SK-N-SH (cell line): ENCODE measurements at regions not wholly inside any gene's neighbourhood (a gene's known extent, or its start where the extent isn't known, plus 50 kb on each side); places are given as distances from the start of the nearest gene placed in this dataset.

ENCODE experiments used
- CTCF ChIA-PET: fragments of 300-600, 350-600 bp; formaldehyde crosslinking; extraction: SDS; loops from one replicate; lab custom pipeline; 2021; lab: Yijun Ruan, JAX
- POLR2A ChIA-PET: fragments of 350-600 bp; sonication (Branson Sonifier 250); formaldehyde crosslinking; extraction: SDS; loops from one replicate; lab custom pipeline; 2020; ENCODE audit warnings: antibody characterized with exemption, inconsistent platforms; lab: Yijun Ruan, JAX
- DNase-seq: peaks from one replicate; pipeline ENCODE4 v3.0.0; 2012
- H2AFZ ChIP-seq: fragments of 200-600 bp; sonication (generic); 2 replicates; pipeline ENCODE4 v1.8.1; 2016; ENCODE audit warnings: antibody characterized with exemption, mild to moderate bottlenecking, low read depth
- H3F3A ChIP-seq: fragments of 200-600 bp; sonication (generic); replicated peaks from 2 replicates; pipeline ENCODE3; 2016; ENCODE audit warnings: antibody characterized with exemption, mild to moderate bottlenecking; ENCODE audit not compliant: insufficient read depth
- H3K27ac ChIP-seq, 2 experiments: fragments of 200-500 bp in 1 of 2; fragments of 200-600 bp in 1 of 2; sonication (Bioruptor generic) in 1 of 2; sonication (generic), shearing (Covaris generic) in 1 of 2; 2 replicates each; pipeline versions ENCODE4 v1.5.1 to v1.6.1; 2014 to 2016; ENCODE audit warnings: low read depth in 2 of 2, inconsistent platforms in 1 of 2, low read length in 1 of 2, mild to moderate bottlenecking in 1 of 2, mixed read lengths in 1 of 2
- H3K27me3 ChIP-seq: fragments of 200-600 bp; sonication (generic), shearing (Covaris generic); 2 replicates; pipeline ENCODE4 v1.6.1; 2016; ENCODE audit warnings: mixed run types; ENCODE audit not compliant: insufficient read depth
- H3K36me3 ChIP-seq, 2 experiments: fragments of 200-500 bp in 1 of 2; fragments of 200-600 bp in 1 of 2; sonication (Bioruptor generic) in 1 of 2; sonication (generic) in 1 of 2; replicated peaks in 1 of 2; 2 replicates each; pipeline versions ENCODE3 to v1.5.1; 2014 to 2016; ENCODE audit warnings: low read length in 1 of 2, mild to moderate bottlenecking in 1 of 2; ENCODE audit not compliant: insufficient read depth in 2 of 2, control insufficient read depth in 1 of 2
- H3K4me1 ChIP-seq, 2 experiments: fragments of 200-500 bp in 1 of 2; fragments of 200-600 bp in 1 of 2; sonication (Bioruptor generic) in 1 of 2; sonication (generic), shearing (Covaris generic) in 1 of 2; 2 replicates each; pipeline versions ENCODE4 v1.5.1 to v1.6.1; 2014 to 2016; ENCODE audit warnings: low read depth in 1 of 2, low read length in 1 of 2, mixed run types in 1 of 2; ENCODE audit not compliant: insufficient read depth in 2 of 2, control insufficient read depth in 1 of 2
- H3K4me2 ChIP-seq: fragments of 200-600 bp; sonication (generic), shearing (Covaris generic); 2 replicates; pipeline ENCODE4 v1.6.1; 2017; ENCODE audit warnings: mixed run types
- H3K4me3 ChIP-seq, 2 experiments: fragments of 200-500 bp in 1 of 2; fragments of 200-600 bp in 1 of 2; sonication (Bioruptor generic) in 1 of 2; sonication (generic), shearing (Covaris generic) in 1 of 2; 2 replicates each; pipeline versions ENCODE4 v1.5.1 to v1.8.1; 2014 to 2016; ENCODE audit warnings: low read depth in 2 of 2, inconsistent platforms in 1 of 2, low read length in 1 of 2, mild to moderate bottlenecking in 1 of 2, mixed read lengths in 1 of 2, moderate library complexity in 1 of 2
- H3K79me2 ChIP-seq: fragments of 200-600 bp; sonication (generic); 2 replicates; pipeline ENCODE4 v1.8.1; 2017; ENCODE audit warnings: mild to moderate bottlenecking; ENCODE audit not compliant: insufficient read depth
- H3K9ac ChIP-seq: fragments of 200-600 bp; sonication (generic); 2 replicates; pipeline ENCODE4 v1.6.1; 2017; ENCODE audit warnings: mixed run types
- H3K9me2 ChIP-seq: fragments of 200-600 bp; sonication (generic); 2 replicates; pipeline ENCODE4 v1.6.1; 2017; ENCODE audit warnings: mixed run types
- H3K9me3 ChIP-seq: fragments of 200-600 bp; sonication (generic); 2 replicates; pipeline ENCODE4 v1.6.1; 2017; ENCODE audit warnings: mixed run types, mild to moderate bottlenecking, moderate library complexity
- H4K20me1 ChIP-seq: fragments of 200-600 bp; sonication (generic); 2 replicates; pipeline ENCODE4 v1.6.1; 2017; ENCODE audit warnings: mild to moderate bottlenecking, mixed run types; ENCODE audit not compliant: insufficient read depth
- CHD2 ChIP-seq: fragments of 150-350 bp; IDR thresholded peaks from 2 replicates; pipeline ENCODE4 v1.6.1; 2018; ENCODE audit warnings: low read length; ENCODE audit not compliant: partially characterized antibody
- EP300 ChIP-seq, 2 experiments: IDR thresholded peaks; 2 replicates each; pipeline versions ENCODE4 v1.4.0 to v1.6.1; 2012; ENCODE audit warnings: borderline replicate concordance in 1 of 2, low read depth in 1 of 2, low read length in 1 of 2
- FOXJ3 ChIP-seq: sonication (generic); formaldehyde crosslinking; IDR thresholded peaks from 2 replicates; pipeline ENCODE4 v1.5.1; 2020; ENCODE audit warnings: mild to moderate bottlenecking, missing genetic modification reagents
- GABPA ChIP-seq: IDR thresholded peaks from 2 replicates; pipeline ENCODE4 v1.4.0; 2012; ENCODE audit warnings: low read depth, mild to moderate bottlenecking
- GATA2 ChIP-seq: sonication (generic); formaldehyde crosslinking; IDR thresholded peaks from 2 replicates; pipeline ENCODE4 v1.5.0; 2020; ENCODE audit warnings: mild to moderate bottlenecking, missing genetic modification reagents
- JUND ChIP-seq: IDR thresholded peaks from 2 replicates; pipeline ENCODE4 v1.4.0; 2012
- MXI1 ChIP-seq: IDR thresholded peaks from 2 replicates; pipeline ENCODE4 v1.6.1; 2012; ENCODE audit warnings: mild to moderate bottlenecking, low read depth, low read length, improper control_type of control experiment
- NFIC ChIP-seq: IDR thresholded peaks from 2 replicates; pipeline ENCODE4 v1.4.0; 2012; ENCODE audit warnings: borderline replicate concordance
- RAD21 ChIP-seq: IDR thresholded peaks from 2 replicates; pipeline ENCODE4 v1.6.1; 2012; ENCODE audit warnings: mild to moderate bottlenecking, low read length
- TCF12 ChIP-seq: IDR thresholded peaks from 2 replicates; pipeline ENCODE4 v1.4.0; 2012
- WGBS: methylation state at CpG from one replicate; pipeline ENCODE4 v1.1.6; 2017; ENCODE audit warnings: low lambda C conversion rate; 5-methylcytosine and 5-hydroxymethylcytosine counted together
- TF ChIP-seq, protein P1 (sequence below): fragments of 150-350 bp; IDR thresholded peaks from 2 replicates; pipeline ENCODE4 v1.6.1; 2016; ENCODE audit warnings: mild to moderate bottlenecking, low read depth, low read length
- TF ChIP-seq, protein P2 (sequence below): IDR thresholded peaks from 2 replicates; pipeline ENCODE4; 2012
- TF ChIP-seq, protein P3 (sequence below): IDR thresholded peaks from 2 replicates; pipeline ENCODE4 v1.4.0; 2012; ENCODE audit warnings: low read depth
- TF ChIP-seq, protein P4 (sequence below): fragments of 200-600 bp; sonication (generic); IDR thresholded peaks from 2 replicates; pipeline ENCODE4 v1.6.1; 2017; ENCODE audit warnings: antibody characterized with exemption, mild to moderate bottlenecking, moderate library complexity
- TF ChIP-seq, protein P5 (sequence below): fragments of 150-350 bp; IDR thresholded peaks from 2 replicates; pipeline ENCODE4 v1.6.1; 2017; ENCODE audit warnings: antibody characterized with exemption, low read length, low read depth, borderline replicate concordance
- TF ChIP-seq, protein P6 (sequence below): IDR thresholded peaks from 2 replicates; pipeline ENCODE4 v1.4.0; 2012; ENCODE audit warnings: low read depth, borderline replicate concordance
- TF ChIP-seq, protein P7 (sequence below): IDR thresholded peaks from 2 replicates; pipeline ENCODE4 v1.6.1; 2012; ENCODE audit warnings: mild to moderate bottlenecking, low read depth, low read length, moderate library complexity

DNA sequence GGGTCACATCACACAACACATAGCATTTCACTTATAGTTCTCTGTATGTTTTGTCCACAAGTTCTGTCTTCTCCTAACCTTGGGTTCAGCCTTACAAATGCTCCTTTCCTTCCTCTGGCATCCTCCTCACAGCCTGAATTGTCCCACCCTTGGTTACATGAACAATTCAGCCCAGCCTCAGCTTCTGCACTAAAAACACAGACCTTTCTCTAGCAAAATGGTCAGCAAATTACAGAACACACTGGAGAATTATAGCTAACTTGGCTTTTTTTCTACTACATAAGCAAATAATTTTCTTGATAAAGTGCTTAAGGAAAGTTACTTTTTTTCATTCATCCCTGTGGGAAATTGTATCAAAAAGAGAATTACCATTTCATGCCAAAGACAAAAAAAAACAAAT lies 94.8 kb upstream of the COL5A2 start (continued):
- no peak for TF ChIP-seq GATA2 (CRISPR knock-in tag)
- TF ChIP-seq, protein P1, sequence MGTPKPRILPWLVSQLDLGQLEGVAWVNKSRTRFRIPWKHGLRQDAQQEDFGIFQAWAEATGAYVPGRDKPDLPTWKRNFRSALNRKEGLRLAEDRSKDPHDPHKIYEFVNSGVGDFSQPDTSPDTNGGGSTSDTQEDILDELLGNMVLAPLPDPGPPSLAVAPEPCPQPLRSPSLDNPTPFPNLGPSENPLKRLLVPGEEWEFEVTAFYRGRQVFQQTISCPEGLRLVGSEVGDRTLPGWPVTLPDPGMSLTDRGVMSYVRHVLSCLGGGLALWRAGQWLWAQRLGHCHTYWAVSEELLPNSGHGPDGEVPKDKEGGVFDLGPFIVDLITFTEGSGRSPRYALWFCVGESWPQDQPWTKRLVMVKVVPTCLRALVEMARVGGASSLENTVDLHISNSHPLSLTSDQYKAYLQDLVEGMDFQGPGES, result no peak
- TF ChIP-seq, protein P2, sequence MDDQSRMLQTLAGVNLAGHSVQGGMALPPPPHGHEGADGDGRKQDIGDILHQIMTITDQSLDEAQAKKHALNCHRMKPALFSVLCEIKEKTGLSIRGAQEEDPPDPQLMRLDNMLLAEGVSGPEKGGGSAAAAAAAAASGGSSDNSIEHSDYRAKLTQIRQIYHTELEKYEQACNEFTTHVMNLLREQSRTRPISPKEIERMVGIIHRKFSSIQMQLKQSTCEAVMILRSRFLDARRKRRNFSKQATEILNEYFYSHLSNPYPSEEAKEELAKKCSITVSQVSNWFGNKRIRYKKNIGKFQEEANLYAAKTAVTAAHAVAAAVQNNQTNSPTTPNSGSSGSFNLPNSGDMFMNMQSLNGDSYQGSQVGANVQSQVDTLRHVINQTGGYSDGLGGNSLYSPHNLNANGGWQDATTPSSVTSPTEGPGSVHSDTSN, result no peak
- TF ChIP-seq, protein P3, sequence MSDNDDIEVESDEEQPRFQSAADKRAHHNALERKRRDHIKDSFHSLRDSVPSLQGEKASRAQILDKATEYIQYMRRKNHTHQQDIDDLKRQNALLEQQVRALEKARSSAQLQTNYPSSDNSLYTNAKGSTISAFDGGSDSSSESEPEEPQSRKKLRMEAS, result no peak
- TF ChIP-seq, protein P4, sequence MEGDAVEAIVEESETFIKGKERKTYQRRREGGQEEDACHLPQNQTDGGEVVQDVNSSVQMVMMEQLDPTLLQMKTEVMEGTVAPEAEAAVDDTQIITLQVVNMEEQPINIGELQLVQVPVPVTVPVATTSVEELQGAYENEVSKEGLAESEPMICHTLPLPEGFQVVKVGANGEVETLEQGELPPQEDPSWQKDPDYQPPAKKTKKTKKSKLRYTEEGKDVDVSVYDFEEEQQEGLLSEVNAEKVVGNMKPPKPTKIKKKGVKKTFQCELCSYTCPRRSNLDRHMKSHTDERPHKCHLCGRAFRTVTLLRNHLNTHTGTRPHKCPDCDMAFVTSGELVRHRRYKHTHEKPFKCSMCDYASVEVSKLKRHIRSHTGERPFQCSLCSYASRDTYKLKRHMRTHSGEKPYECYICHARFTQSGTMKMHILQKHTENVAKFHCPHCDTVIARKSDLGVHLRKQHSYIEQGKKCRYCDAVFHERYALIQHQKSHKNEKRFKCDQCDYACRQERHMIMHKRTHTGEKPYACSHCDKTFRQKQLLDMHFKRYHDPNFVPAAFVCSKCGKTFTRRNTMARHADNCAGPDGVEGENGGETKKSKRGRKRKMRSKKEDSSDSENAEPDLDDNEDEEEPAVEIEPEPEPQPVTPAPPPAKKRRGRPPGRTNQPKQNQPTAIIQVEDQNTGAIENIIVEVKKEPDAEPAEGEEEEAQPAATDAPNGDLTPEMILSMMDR, result no peak
- TF ChIP-seq JUND, result no peak
- no peak for TF ChIP-seq EP300 (IDR thresholded peaks at IDR 0.05; ENCODE audit: borderline replicate concordance in 1 of 2, low read depth in 1 of 2, low read length in 1 of 2)
- no peak for TF ChIP-seq CHD2
- TF ChIP-seq, protein P5, sequence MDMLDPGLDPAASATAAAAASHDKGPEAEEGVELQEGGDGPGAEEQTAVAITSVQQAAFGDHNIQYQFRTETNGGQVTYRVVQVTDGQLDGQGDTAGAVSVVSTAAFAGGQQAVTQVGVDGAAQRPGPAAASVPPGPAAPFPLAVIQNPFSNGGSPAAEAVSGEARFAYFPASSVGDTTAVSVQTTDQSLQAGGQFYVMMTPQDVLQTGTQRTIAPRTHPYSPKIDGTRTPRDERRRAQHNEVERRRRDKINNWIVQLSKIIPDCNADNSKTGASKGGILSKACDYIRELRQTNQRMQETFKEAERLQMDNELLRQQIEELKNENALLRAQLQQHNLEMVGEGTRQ, result no peak

DNA sequence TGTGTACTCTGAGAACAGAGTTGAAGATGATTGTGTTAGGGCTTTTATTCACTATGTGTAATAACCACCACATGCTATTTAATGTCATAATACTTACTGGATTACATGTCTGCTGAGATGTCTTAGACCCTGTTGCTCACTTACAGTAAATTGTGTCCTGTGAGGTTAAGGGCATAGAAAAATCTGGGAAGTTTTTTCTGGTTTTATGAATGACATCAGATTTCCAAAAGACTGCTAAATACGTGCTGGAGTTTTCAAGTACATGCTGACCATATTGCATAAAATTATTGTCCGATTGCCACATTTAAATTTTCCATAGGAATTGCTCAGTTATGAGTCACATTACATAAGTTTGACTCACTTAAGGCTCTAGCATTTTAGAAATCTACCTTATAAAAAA lies 96.7 kb upstream of the COL5A2 start:
- ChIA-PET CTCF (interaction anchor here (0.8 to 1.2 kb wide), 2 partner anchors 27 to 751 kb away, joined by 3 read pairs; no protein-coding TSS in a partner anchor), POLR2A (no interaction called here)
- H3K9me3 ChIP-seq, result no peaks in the 10 kb centered on the region; the same call in 1 of the 2 replicates
- no peaks in the 10 kb centered on the region for H3K79me2 ChIP-seq
- peaks cover 0 to 6% of the 10 kb centered on the region in 2 experiments for H3K36me3 ChIP-seq
- WGBS, result 3% methylated on average over 2 of the region's 2 CpGs
- H3K4me1 ChIP-seq, result peaks cover 0 to 11% of the 10 kb centered on the region in 2 experiments; a peak in 2 of 4 replicates
- no peaks in the 10 kb centered on the region for H3K9me2 ChIP-seq
- no peak overlapping the region for H3K4me3 ChIP-seq
- no peaks in the 10 kb centered on the region for H4K20me1 ChIP-seq
- H3K9ac ChIP-seq, result peak overlapping the region; percentile 61; the same call in 1 of the 2 replicates
- peaks cover 57% of the 10 kb centered on the region for H3F3A ChIP-seq
- DNase-seq, result no peak
- no peaks in the 10 kb centered on the region for H3K27me3 ChIP-seq
- peak overlapping the region; percentile 81 to 96 for H3K27ac ChIP-seq
- H2AFZ ChIP-seq, result peak overlapping the region; percentile 26
- H3K4me2 ChIP-seq, result peak overlapping the region; percentile 30; the same call in 1 of the 2 replicates
- TF ChIP-seq MXI1 (no peak), RAD21 (no peak), FOXJ3 (CRISPR knock-in tag) (no peak), EP300 (IDR thresholded peaks at IDR 0.05; ENCODE audit: borderline replicate concordance in 1 of 2, low read depth in 1 of 2, low read length in 1 of 2) (peak in 1 of 2 experiments; percentile 84; a peak in 2 of 4 replicates), GATA2 (CRISPR knock-in tag) (no peak), GABPA (no peak), CHD2 (no peak), TCF12 (peak; percentile 78), NFIC (peak; percentile 44; the same call in 1 of the 2 replicates)
- TF ChIP-seq, protein P6, sequence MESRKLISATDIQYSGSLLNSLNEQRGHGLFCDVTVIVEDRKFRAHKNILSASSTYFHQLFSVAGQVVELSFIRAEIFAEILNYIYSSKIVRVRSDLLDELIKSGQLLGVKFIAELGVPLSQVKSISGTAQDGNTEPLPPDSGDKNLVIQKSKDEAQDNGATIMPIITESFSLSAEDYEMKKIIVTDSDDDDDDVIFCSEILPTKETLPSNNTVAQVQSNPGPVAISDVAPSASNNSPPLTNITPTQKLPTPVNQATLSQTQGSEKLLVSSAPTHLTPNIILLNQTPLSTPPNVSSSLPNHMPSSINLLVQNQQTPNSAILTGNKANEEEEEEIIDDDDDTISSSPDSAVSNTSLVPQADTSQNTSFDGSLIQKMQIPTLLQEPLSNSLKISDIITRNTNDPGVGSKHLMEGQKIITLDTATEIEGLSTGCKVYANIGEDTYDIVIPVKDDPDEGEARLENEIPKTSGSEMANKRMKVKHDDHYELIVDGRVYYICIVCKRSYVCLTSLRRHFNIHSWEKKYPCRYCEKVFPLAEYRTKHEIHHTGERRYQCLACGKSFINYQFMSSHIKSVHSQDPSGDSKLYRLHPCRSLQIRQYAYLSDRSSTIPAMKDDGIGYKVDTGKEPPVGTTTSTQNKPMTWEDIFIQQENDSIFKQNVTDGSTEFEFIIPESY, result no peak
- TF ChIP-seq, protein P5, result no peak
- TF ChIP-seq, protein P3, result peak; percentile 50
- TF ChIP-seq, protein P7, sequence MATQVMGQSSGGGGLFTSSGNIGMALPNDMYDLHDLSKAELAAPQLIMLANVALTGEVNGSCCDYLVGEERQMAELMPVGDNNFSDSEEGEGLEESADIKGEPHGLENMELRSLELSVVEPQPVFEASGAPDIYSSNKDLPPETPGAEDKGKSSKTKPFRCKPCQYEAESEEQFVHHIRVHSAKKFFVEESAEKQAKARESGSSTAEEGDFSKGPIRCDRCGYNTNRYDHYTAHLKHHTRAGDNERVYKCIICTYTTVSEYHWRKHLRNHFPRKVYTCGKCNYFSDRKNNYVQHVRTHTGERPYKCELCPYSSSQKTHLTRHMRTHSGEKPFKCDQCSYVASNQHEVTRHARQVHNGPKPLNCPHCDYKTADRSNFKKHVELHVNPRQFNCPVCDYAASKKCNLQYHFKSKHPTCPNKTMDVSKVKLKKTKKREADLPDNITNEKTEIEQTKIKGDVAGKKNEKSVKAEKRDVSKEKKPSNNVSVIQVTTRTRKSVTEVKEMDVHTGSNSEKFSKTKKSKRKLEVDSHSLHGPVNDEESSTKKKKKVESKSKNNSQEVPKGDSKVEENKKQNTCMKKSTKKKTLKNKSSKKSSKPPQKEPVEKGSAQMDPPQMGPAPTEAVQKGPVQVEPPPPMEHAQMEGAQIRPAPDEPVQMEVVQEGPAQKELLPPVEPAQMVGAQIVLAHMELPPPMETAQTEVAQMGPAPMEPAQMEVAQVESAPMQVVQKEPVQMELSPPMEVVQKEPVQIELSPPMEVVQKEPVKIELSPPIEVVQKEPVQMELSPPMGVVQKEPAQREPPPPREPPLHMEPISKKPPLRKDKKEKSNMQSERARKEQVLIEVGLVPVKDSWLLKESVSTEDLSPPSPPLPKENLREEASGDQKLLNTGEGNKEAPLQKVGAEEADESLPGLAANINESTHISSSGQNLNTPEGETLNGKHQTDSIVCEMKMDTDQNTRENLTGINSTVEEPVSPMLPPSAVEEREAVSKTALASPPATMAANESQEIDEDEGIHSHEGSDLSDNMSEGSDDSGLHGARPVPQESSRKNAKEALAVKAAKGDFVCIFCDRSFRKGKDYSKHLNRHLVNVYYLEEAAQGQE, result no peak
